ENCODE measurements at regions not wholly inside any gene's neighbourhood (a gene's known extent, or its start where the extent isn't known, plus 50 kb on each side); places are given as distances from the start of the nearest gene placed in this dataset.
A peak's percentile ranks its signal among the peaks of the same experiment; 100 is the strongest.
"Not testable (repeated sequence)": the region's sequence is repeated elsewhere in the genome, so short reads cannot be mapped to it uniquely, and the experiment has no call there.

GRCh38 chr10:63832686-63833085 is 311.5 kb downstream of the REEP3 start:
- no peaks in the 10 kb centered on the region for H3K27me3 ChIP-seq (ENCODE audit: control insufficient read depth, insufficient read depth, low read length)
- no peak for DNase-seq (ENCODE audit: low read depth)
- H3K36me3 ChIP-seq (ENCODE audit: control insufficient read depth, insufficient read depth, low read length), result no peaks in the 10 kb centered on the region
- H3K4me3 ChIP-seq (ENCODE audit: low read depth, low read length), result no peak overlapping the region
- TF ChIP-seq, protein P1, sequence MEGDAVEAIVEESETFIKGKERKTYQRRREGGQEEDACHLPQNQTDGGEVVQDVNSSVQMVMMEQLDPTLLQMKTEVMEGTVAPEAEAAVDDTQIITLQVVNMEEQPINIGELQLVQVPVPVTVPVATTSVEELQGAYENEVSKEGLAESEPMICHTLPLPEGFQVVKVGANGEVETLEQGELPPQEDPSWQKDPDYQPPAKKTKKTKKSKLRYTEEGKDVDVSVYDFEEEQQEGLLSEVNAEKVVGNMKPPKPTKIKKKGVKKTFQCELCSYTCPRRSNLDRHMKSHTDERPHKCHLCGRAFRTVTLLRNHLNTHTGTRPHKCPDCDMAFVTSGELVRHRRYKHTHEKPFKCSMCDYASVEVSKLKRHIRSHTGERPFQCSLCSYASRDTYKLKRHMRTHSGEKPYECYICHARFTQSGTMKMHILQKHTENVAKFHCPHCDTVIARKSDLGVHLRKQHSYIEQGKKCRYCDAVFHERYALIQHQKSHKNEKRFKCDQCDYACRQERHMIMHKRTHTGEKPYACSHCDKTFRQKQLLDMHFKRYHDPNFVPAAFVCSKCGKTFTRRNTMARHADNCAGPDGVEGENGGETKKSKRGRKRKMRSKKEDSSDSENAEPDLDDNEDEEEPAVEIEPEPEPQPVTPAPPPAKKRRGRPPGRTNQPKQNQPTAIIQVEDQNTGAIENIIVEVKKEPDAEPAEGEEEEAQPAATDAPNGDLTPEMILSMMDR (IDR thresholded peaks at IDR 0.05; ENCODE audit: insufficient read depth, low read length, severe bottlenecking), result no peak
- no peak for FAIRE-seq

GRCh38 chr10:63833411-63834060 is 312.3 kb downstream of the REEP3 start:
- H3K36me3 ChIP-seq (ENCODE audit: control insufficient read depth, insufficient read depth, low read length), result no peaks in the 10 kb centered on the region
- DNase-seq (ENCODE audit: low read depth) (no peak), FAIRE-seq (no peak)
- no peaks in the 10 kb centered on the region for H3K27me3 ChIP-seq (ENCODE audit: control insufficient read depth, insufficient read depth, low read length)
- H3K4me3 ChIP-seq (ENCODE audit: low read depth, low read length), result no peak overlapping the region
- TF ChIP-seq, protein P1 (IDR thresholded peaks at IDR 0.05; ENCODE audit: insufficient read depth, low read length, severe bottlenecking), result no peak

DNA sequence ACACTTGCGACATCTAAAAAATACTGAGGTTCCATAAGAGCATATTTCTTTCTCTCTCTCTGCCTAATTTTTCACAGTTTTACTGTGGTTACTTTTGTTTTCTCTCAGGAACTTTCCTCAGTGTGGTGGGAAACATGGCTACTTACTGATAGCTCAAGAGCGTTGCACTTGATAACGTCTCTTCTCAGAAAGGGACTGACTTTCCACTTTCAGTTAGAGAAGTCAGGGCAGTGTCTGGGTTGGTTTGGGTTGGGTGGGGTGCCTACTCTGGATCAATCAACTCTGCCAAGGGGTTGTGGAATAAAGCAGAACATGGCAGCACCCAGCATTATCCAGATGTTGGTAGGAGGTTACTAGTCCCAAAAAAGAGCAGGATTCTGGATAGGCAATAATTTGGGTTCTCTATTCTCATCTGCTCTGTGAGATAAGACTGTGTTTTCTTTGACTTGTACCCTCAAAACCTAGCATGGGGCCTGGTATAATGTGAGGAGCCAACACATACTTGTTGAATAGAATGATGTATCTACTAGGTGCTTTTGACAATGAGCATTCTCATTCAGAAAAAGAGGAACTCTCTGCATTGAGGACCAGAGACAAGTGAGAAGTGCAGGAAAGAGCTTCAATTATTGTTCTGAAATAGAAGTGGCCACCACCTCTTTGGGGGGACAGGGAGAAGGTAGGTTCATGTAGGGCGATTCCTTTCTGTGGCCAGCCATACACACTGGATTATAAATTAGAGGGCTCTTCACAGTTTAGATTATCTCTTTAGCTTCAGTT is 315.7 kb downstream of the REEP3 start:
- TF ChIP-seq, protein P1 (IDR thresholded peaks at IDR 0.05; ENCODE audit: insufficient read depth, low read length, severe bottlenecking), result no peak
- no peak overlapping the region for H3K4me3 ChIP-seq (ENCODE audit: low read depth, low read length)
- no peak for DNase-seq (ENCODE audit: low read depth)
- no peaks in the 10 kb centered on the region for H3K27me3 ChIP-seq (ENCODE audit: control insufficient read depth, insufficient read depth, low read length)
- no peaks in the 10 kb centered on the region for H3K36me3 ChIP-seq (ENCODE audit: control insufficient read depth, insufficient read depth, low read length)
- no peak for FAIRE-seq

GRCh38 chr10:63841761-63842160 is 320.6 kb downstream of the REEP3 start:
- FAIRE-seq (no peak), DNase-seq (ENCODE audit: low read depth) (no peak)
- Histone ChIP-seq H3K27me3 (ENCODE audit: control insufficient read depth, insufficient read depth, low read length) (no peaks in the 10 kb centered on the region), H3K36me3 (ENCODE audit: control insufficient read depth, insufficient read depth, low read length) (no peaks in the 10 kb centered on the region), H3K4me3 (ENCODE audit: low read depth, low read length) (no peak overlapping the region)
- TF ChIP-seq, protein P1 (IDR thresholded peaks at IDR 0.05; ENCODE audit: insufficient read depth, low read length, severe bottlenecking), result no peak

- FAIRE-seq, result peak; percentile 47
- Histone ChIP-seq H3K4me3 (ENCODE audit: low read depth, low read length) (no peak overlapping the region), H3K36me3 (ENCODE audit: control insufficient read depth, insufficient read depth, low read length) (no peaks in the 10 kb centered on the region), H3K27me3 (ENCODE audit: control insufficient read depth, insufficient read depth, low read length) (no peaks in the 10 kb centered on the region)
- TF ChIP-seq, protein P1 (IDR thresholded peaks at IDR 0.05; ENCODE audit: insufficient read depth, low read length, severe bottlenecking), result no peak
- no peak for DNase-seq (ENCODE audit: low read depth)
Observed at GRCh38 chr10:63843107-63843506, 321.9 kb downstream of the REEP3 start.

DNA sequence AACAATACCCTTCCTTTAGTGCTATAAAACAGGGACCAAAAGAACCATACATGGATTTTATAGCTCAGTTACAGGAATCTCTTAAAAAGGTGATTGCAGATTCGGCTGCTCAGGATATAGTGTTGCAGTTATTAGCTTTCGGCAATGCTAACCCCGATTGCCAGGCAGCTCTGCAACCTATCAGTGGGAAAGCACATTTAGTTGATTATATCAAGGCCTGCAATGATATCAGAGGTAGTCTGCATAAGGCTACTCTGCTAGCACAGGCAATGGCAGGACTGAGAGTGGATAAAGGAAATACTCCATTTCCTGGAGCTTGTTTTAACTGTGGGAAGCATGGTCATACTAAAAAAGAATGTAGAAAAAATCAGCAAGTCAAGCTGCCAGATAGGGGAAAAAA is 327.7 kb downstream of the REEP3 start:
- DNase-seq (ENCODE audit: low read depth); H3K27me3 ChIP-seq (ENCODE audit: control insufficient read depth, insufficient read depth, low read length); FAIRE-seq; H3K36me3 ChIP-seq (ENCODE audit: control insufficient read depth, insufficient read depth, low read length); H3K4me3 ChIP-seq (ENCODE audit: low read depth, low read length): not testable (repeated sequence)

Measured in bronchial epithelial cell (primary cell).